ENCODE measurements at regions not wholly inside any gene's neighbourhood (a gene's known extent, or its start where the extent isn't known, plus 50 kb on each side); places are given as distances from the start of the nearest gene placed in this dataset.
"Not testable (repeated sequence)": the region's sequence is repeated elsewhere in the genome, so short reads cannot be mapped to it uniquely, and the experiment has no call there.

GRCh38 chr17:27944546-27945332, 51.6 kb upstream of the LYRM9 start:
- Histone ChIP-seq H3K4me3 (ENCODE audit: control insufficient read depth in 1 of 7, extremely low read depth in 1 of 7, insufficient read depth in 4 of 7, low read depth in 2 of 7, low read length in 6 of 7) (no peak overlapping the region), H3K27ac (ENCODE audit: insufficient read depth in 1 of 2, low read depth in 1 of 2, low read length in 2 of 2, poor library complexity in 1 of 2, severe bottlenecking in 2 of 2) (no peak overlapping the region)
- 91% methylated on average over 6 of the region's 8 CpGs for WGBS (ENCODE audit: insufficient coverage)

GRCh38 chr17:27945333-27945616, 52.1 kb upstream of the LYRM9 start:
- peaks cover 0 to 1% (median 0%) of the 10 kb centered on the region in 5 experiments for H3K9me3 ChIP-seq (ENCODE audit: control extremely low read depth in 1 of 5, control insufficient read depth in 4 of 5, insufficient read depth in 2 of 5, low read depth in 1 of 5, low read length in 4 of 5)
- no peaks in the 10 kb centered on the region for H3K27me3 ChIP-seq (replicated peaks in 2 of 5; ENCODE audit: control insufficient read depth in 4 of 5, insufficient read depth in 5 of 5, low read length in 4 of 5)
- H3K27ac ChIP-seq (ENCODE audit: insufficient read depth in 1 of 2, low read depth in 1 of 2, low read length in 2 of 2, poor library complexity in 1 of 2, severe bottlenecking in 2 of 2) = no peak overlapping the region
- POLR2A ChIA-PET = no interaction called here
- DNase-seq = no peak
- no peaks in the 10 kb centered on the region for H3K4me1 ChIP-seq (ENCODE audit: control extremely low read depth in 1 of 4, control insufficient read depth in 4 of 4, insufficient read depth in 4 of 4, low read length in 3 of 4)
- no peak overlapping the region for H3K4me3 ChIP-seq (ENCODE audit: control insufficient read depth in 1 of 7, extremely low read depth in 1 of 7, insufficient read depth in 4 of 7, low read depth in 2 of 7, low read length in 6 of 7)
- CTCF ChIA-PET = no interaction called here
- 98% methylated on average over 6 of the region's 6 CpGs for WGBS (ENCODE audit: insufficient coverage)
- no peaks in the 10 kb centered on the region for H3K36me3 ChIP-seq (ENCODE audit: control insufficient read depth in 4 of 4, insufficient read depth in 4 of 4, low read length in 3 of 4)

More at GRCh38 chr17:27944546-27945332, 51.6 kb upstream of the LYRM9 start:
- Histone ChIP-seq H3K4me1 (ENCODE audit: control extremely low read depth in 1 of 4, control insufficient read depth in 4 of 4, insufficient read depth in 4 of 4, low read length in 3 of 4) (no peaks in the 10 kb centered on the region), H3K27me3 (replicated peaks in 2 of 5; ENCODE audit: control insufficient read depth in 4 of 5, insufficient read depth in 5 of 5, low read length in 4 of 5) (no peaks in the 10 kb centered on the region), H3K9me3 (ENCODE audit: control extremely low read depth in 1 of 5, control insufficient read depth in 4 of 5, insufficient read depth in 2 of 5, low read depth in 1 of 5, low read length in 4 of 5) (peaks cover 0 to 1% (median 0%) of the 10 kb centered on the region in 5 experiments), H3K36me3 (ENCODE audit: control insufficient read depth in 4 of 4, insufficient read depth in 4 of 4, low read length in 3 of 4) (no peaks in the 10 kb centered on the region)
- ChIA-PET POLR2A (no interaction called here), CTCF (no interaction called here)
- peak in 1 of 3 donors; percentile 8 for DNase-seq

- WGBS (ENCODE audit: insufficient coverage) = 100% methylated on average over 5 of the region's 5 CpGs
- no peak for DNase-seq
- H3K36me3 ChIP-seq (ENCODE audit: control insufficient read depth in 4 of 4, insufficient read depth in 4 of 4, low read length in 3 of 4) = no peaks in the 10 kb centered on the region
- H3K4me3 ChIP-seq (ENCODE audit: control insufficient read depth in 1 of 7, extremely low read depth in 1 of 7, insufficient read depth in 4 of 7, low read depth in 2 of 7, low read length in 6 of 7) = no peak overlapping the region
- peaks cover 0 to 1% (median 0%) of the 10 kb centered on the region in 5 experiments for H3K9me3 ChIP-seq (ENCODE audit: control extremely low read depth in 1 of 5, control insufficient read depth in 4 of 5, insufficient read depth in 2 of 5, low read depth in 1 of 5, low read length in 4 of 5)
- H3K27me3 ChIP-seq (replicated peaks in 2 of 5; ENCODE audit: control insufficient read depth in 4 of 5, insufficient read depth in 5 of 5, low read length in 4 of 5) = no peaks in the 10 kb centered on the region
- no peak overlapping the region for H3K27ac ChIP-seq (ENCODE audit: insufficient read depth in 1 of 2, low read depth in 1 of 2, low read length in 2 of 2, poor library complexity in 1 of 2, severe bottlenecking in 2 of 2)
- POLR2A ChIA-PET = no interaction called here
- no peaks in the 10 kb centered on the region for H3K4me1 ChIP-seq (ENCODE audit: control extremely low read depth in 1 of 4, control insufficient read depth in 4 of 4, insufficient read depth in 4 of 4, low read length in 3 of 4)
- CTCF ChIA-PET = no interaction called here
These were observed 52.8 kb upstream of the LYRM9 start for GRCh38 chr17:27945953-27946352.

GRCh38 chr17:27946513-27946912, 53.3 kb upstream of the LYRM9 start:
- no peak overlapping the region for H3K27ac ChIP-seq (ENCODE audit: insufficient read depth in 1 of 2, low read depth in 1 of 2, low read length in 2 of 2, poor library complexity in 1 of 2, severe bottlenecking in 2 of 2)
- no peaks in the 10 kb centered on the region for H3K36me3 ChIP-seq (ENCODE audit: control insufficient read depth in 4 of 4, insufficient read depth in 4 of 4, low read length in 3 of 4)
- H3K4me1 ChIP-seq (ENCODE audit: control extremely low read depth in 1 of 4, control insufficient read depth in 4 of 4, insufficient read depth in 4 of 4, low read length in 3 of 4) = no peaks in the 10 kb centered on the region
- peak in 1 of 3 donors; percentile 8 for DNase-seq
- ChIA-PET CTCF (no interaction called here), POLR2A (no interaction called here)
- WGBS (ENCODE audit: insufficient coverage) = no CpG with 5 or more reads among the region's 2 CpGs
- H3K4me3 ChIP-seq (ENCODE audit: control insufficient read depth in 1 of 7, extremely low read depth in 1 of 7, insufficient read depth in 4 of 7, low read depth in 2 of 7, low read length in 6 of 7) = no peak overlapping the region
- H3K9me3 ChIP-seq (ENCODE audit: control extremely low read depth in 1 of 5, control insufficient read depth in 4 of 5, insufficient read depth in 2 of 5, low read depth in 1 of 5, low read length in 4 of 5) = peaks cover 0 to 1% (median 0%) of the 10 kb centered on the region in 5 experiments
- H3K27me3 ChIP-seq (replicated peaks in 2 of 5; ENCODE audit: control insufficient read depth in 4 of 5, insufficient read depth in 5 of 5, low read length in 4 of 5) = no peaks in the 10 kb centered on the region

GRCh38 chr17:27947005-27947406, 53.8 kb upstream of the LYRM9 start:
- ChIA-PET CTCF (no interaction called here), POLR2A (no interaction called here)
- whole genome bisulfite sequencing (ENCODE audit: insufficient coverage) = 72% methylated on average over 2 of the region's 4 CpGs
- no peaks in the 10 kb centered on the region for H3K36me3 ChIP-seq (ENCODE audit: control insufficient read depth in 4 of 4, insufficient read depth in 4 of 4, low read length in 3 of 4)
- H3K27me3 ChIP-seq (replicated peaks in 2 of 5; ENCODE audit: control insufficient read depth in 4 of 5, insufficient read depth in 5 of 5, low read length in 4 of 5) = no peaks in the 10 kb centered on the region
- peaks cover 0 to 1% (median 0%) of the 10 kb centered on the region in 5 experiments for H3K9me3 ChIP-seq (ENCODE audit: control extremely low read depth in 1 of 5, control insufficient read depth in 4 of 5, insufficient read depth in 2 of 5, low read depth in 1 of 5, low read length in 4 of 5)
- H3K4me1 ChIP-seq (ENCODE audit: control extremely low read depth in 1 of 4, control insufficient read depth in 4 of 4, insufficient read depth in 4 of 4, low read length in 3 of 4) = peaks cover 0 to 1% (median 0%) of the 10 kb centered on the region in 4 experiments
- DNase-seq = no peak
- H3K4me3 ChIP-seq (ENCODE audit: control insufficient read depth in 1 of 7, extremely low read depth in 1 of 7, insufficient read depth in 4 of 7, low read depth in 2 of 7, low read length in 6 of 7) = no peak overlapping the region
- no peak overlapping the region for H3K27ac ChIP-seq (ENCODE audit: insufficient read depth in 1 of 2, low read depth in 1 of 2, low read length in 2 of 2, poor library complexity in 1 of 2, severe bottlenecking in 2 of 2)

GRCh38 chr17:27949304-27949703, 56.1 kb upstream of the LYRM9 start:
- ChIA-PET POLR2A (no interaction called here), CTCF (interaction anchor here (0.9 kb wide), 1 partner anchor 11 kb away, joined by 3 read pairs; no protein-coding TSS in a partner anchor)
- H3K27ac ChIP-seq (ENCODE audit: insufficient read depth in 1 of 2, low read depth in 1 of 2, low read length in 2 of 2, poor library complexity in 1 of 2, severe bottlenecking in 2 of 2) = no peak overlapping the region
- H3K36me3 ChIP-seq (ENCODE audit: control insufficient read depth in 4 of 4, insufficient read depth in 4 of 4, low read length in 3 of 4) = no peaks in the 10 kb centered on the region
- peaks cover 0 to 4% (median 0%) of the 10 kb centered on the region in 4 experiments for H3K4me1 ChIP-seq (ENCODE audit: control extremely low read depth in 1 of 4, control insufficient read depth in 4 of 4, insufficient read depth in 4 of 4, low read length in 3 of 4)
- H3K9me3 ChIP-seq (ENCODE audit: control extremely low read depth in 1 of 5, control insufficient read depth in 4 of 5, insufficient read depth in 2 of 5, low read depth in 1 of 5, low read length in 4 of 5) = no peaks in the 10 kb centered on the region
- no peak overlapping the region for H3K4me3 ChIP-seq (ENCODE audit: control insufficient read depth in 1 of 7, extremely low read depth in 1 of 7, insufficient read depth in 4 of 7, low read depth in 2 of 7, low read length in 6 of 7)
- 80% methylated on average over 1 of the region's 3 CpGs for WGBS (ENCODE audit: insufficient coverage)
- no peak for DNase-seq
- H3K27me3 ChIP-seq (replicated peaks in 2 of 5; ENCODE audit: control insufficient read depth in 4 of 5, insufficient read depth in 5 of 5, low read length in 4 of 5) = no peaks in the 10 kb centered on the region

- H3K36me3 ChIP-seq (ENCODE audit: control insufficient read depth in 4 of 4, insufficient read depth in 4 of 4, low read length in 3 of 4); POLR2A ChIA-PET; H3K4me1 ChIP-seq (ENCODE audit: control extremely low read depth in 1 of 4, control insufficient read depth in 4 of 4, insufficient read depth in 4 of 4, low read length in 3 of 4); H3K27ac ChIP-seq (ENCODE audit: insufficient read depth in 1 of 2, low read depth in 1 of 2, low read length in 2 of 2, poor library complexity in 1 of 2, severe bottlenecking in 2 of 2); H3K9me3 ChIP-seq (ENCODE audit: control extremely low read depth in 1 of 5, control insufficient read depth in 4 of 5, insufficient read depth in 2 of 5, low read depth in 1 of 5, low read length in 4 of 5); H3K27me3 ChIP-seq (replicated peaks in 2 of 5; ENCODE audit: control insufficient read depth in 4 of 5, insufficient read depth in 5 of 5, low read length in 4 of 5); CTCF ChIA-PET; DNase-seq; H3K4me3 ChIP-seq (ENCODE audit: control insufficient read depth in 1 of 7, extremely low read depth in 1 of 7, insufficient read depth in 4 of 7, low read depth in 2 of 7, low read length in 6 of 7): not testable (repeated sequence)
- WGBS (ENCODE audit: insufficient coverage) = 94% methylated on average over 6 of the region's 7 CpGs
These were observed 57.1 kb upstream of the LYRM9 start for GRCh38 chr17:27950225-27950624.
